VCaP (cell line): ENCODE measurements at regions not wholly inside any gene's neighbourhood (a gene's known extent, or its start where the extent isn't known, plus 50 kb on each side); places are given as distances from the start of the nearest gene placed in this dataset.
"Not testable (repeated sequence)": the region's sequence is repeated elsewhere in the genome, so short reads cannot be mapped to it uniquely, and the experiment has no call there.

Experiments used
- H3K27ac ChIP-seq: fragments of 450-650 bp; 2 replicates; pipeline ENCODE4 v1.5.1; 2017
- TF ChIP-seq, protein P1 (sequence below): fragments of 450-650 bp; conservative IDR thresholded peaks from 2 replicates; pipeline ENCODE4 v1.5.1; 2017; ENCODE audit warnings: mild to moderate bottlenecking, moderate library complexity

DNA sequence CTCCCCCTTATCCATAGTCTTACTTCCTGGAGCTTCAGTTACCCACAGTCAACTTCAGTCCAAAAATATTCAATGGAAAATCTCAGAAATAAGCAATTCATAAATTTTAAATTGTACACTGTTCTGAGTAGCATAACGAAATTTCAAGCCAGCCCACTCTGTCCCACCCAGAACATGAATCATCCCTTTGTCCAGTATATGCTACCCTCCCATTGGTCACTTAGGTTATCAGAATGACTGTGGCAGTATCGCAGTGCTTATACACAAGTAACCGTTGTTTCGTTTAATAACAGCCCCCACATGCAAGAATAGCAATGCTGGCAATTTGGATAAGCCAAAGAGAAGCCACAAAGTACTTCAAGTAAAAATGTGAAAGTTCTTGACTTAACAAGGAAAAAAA is 325.3 kb upstream of the ADAMTS9 start:
- H3K27ac ChIP-seq = no peak overlapping the region
- TF ChIP-seq, protein P1, sequence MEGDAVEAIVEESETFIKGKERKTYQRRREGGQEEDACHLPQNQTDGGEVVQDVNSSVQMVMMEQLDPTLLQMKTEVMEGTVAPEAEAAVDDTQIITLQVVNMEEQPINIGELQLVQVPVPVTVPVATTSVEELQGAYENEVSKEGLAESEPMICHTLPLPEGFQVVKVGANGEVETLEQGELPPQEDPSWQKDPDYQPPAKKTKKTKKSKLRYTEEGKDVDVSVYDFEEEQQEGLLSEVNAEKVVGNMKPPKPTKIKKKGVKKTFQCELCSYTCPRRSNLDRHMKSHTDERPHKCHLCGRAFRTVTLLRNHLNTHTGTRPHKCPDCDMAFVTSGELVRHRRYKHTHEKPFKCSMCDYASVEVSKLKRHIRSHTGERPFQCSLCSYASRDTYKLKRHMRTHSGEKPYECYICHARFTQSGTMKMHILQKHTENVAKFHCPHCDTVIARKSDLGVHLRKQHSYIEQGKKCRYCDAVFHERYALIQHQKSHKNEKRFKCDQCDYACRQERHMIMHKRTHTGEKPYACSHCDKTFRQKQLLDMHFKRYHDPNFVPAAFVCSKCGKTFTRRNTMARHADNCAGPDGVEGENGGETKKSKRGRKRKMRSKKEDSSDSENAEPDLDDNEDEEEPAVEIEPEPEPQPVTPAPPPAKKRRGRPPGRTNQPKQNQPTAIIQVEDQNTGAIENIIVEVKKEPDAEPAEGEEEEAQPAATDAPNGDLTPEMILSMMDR = no peak

DNA sequence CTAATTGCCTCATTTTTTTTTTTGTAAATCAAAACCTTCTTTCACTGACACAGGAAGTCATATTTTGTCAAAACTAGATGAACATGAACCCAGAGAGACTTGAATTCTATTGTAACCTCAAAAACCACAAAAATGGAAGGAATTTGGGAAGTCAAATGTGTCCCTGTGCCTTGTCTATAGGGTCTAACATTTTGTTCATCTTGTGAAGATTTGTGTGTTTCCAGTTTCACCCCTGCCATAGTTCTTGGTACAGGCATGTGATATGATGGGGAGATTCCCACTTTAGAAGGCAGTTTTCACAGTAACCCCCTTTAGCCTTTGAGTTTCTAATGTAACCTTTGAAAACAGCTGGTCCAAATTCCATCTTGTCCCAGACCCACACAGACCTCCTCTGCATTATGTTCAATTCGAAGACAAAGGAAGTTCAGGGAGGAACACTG is 318.5 kb upstream of the ADAMTS9 start:
- TF ChIP-seq, protein P1 = no peak
- no peak overlapping the region for H3K27ac ChIP-seq

DNA sequence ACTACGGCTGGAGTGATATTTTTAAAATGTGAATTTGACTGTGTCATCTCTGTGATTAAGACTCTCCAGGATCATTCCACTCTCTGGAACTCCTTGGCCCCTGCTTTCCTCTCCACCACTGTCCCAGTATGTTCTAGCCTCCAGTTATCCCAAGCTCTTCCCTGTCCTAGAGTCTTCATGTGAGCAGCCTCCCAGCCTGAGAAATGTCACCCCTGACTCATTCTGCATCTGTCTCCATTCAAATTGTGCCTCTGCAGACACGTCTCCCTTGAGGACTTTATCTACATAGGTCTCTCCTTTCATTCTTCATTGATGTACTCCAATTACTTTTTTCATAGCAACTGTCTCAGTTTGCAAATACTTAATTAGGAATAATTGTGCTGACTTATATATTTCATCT is 317.7 kb upstream of the ADAMTS9 start:
- H3K27ac ChIP-seq = no peak overlapping the region
- TF ChIP-seq, protein P1 = no peak

DNA sequence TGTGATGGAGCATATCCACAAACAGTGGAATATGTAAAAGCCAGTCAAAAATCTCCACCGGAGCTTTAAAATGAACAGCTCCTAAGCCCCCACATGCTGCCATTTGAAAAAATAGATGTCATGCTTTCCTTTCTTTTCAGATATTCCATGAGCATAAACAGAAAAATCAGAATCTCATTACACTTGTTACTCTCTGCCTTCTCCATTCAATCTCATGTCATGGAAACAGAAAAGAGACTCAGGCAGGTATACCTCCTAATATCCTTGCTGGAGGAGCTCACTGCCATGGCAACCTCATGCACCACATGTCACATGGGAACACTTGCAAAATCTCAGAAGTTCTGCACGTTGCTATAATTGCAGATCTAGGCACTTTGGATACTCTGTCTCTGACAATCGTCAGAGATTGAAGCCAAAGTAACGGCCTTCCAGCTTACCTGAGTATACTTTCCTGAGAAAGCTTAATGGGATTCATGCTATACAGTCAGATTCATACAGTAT is 317.0 kb upstream of the ADAMTS9 start:
- TF ChIP-seq, protein P1 = no peak
- no peak overlapping the region for H3K27ac ChIP-seq

DNA sequence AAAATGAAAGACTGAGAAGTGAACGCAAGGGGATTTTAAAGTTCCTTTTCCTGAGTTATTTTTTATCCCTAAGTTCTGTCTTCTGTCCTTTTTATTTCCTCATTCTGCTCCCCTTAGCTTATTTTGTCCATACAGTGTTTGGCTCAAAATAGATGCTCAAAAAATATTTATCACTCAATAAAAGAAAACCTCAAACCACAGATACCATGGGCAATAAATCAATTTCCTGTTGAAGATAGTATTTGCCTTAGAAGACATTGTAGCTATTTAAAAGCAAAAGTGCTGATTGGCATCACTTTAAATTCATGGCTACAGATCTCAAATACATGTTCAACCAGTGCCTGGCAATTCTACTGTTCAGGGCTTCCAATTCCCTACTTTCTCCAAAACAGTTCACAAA is 316.5 kb upstream of the ADAMTS9 start:
- TF ChIP-seq, protein P1 = no peak
- H3K27ac ChIP-seq = no peak overlapping the region

DNA sequence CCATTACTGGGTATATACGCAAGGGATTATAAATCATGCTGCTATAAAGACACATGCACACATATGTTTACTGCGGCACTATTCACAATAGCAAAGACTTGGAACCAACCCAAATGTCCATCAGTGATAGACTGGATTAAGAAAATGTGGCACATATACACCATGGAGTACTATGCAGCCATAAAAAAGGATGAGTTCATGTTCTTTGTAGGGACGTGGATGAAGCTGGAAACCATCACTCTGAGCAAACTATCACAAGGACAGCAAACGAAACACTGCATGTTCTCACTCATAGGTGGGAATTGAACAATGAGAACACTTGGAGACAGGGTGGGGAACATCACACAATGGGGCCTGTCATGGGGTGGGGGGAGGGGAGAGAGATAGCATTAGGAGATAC is 313.3 kb upstream of the ADAMTS9 start:
- not testable (repeated sequence) for H3K27ac ChIP-seq

DNA sequence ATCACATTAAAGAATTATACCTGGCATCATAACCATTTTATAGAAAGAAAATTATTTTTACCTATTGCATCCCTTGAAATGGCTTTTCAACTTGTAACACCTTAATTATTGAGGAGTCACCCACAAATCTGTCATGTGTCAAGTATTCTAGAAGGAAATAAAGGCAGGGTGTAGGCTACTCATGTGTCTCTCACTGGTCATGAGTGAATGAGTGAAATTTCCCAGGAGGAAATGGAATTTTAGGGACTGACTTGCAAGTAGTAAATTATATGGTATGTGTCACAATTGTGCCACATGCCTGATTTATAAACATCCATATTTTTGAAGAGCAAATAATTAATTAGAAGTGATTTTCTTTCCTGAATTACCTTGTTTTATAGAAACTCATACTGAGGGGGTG is 310.5 kb upstream of the ADAMTS9 start:
- no peak overlapping the region for H3K27ac ChIP-seq
- TF ChIP-seq, protein P1 = no peak

DNA sequence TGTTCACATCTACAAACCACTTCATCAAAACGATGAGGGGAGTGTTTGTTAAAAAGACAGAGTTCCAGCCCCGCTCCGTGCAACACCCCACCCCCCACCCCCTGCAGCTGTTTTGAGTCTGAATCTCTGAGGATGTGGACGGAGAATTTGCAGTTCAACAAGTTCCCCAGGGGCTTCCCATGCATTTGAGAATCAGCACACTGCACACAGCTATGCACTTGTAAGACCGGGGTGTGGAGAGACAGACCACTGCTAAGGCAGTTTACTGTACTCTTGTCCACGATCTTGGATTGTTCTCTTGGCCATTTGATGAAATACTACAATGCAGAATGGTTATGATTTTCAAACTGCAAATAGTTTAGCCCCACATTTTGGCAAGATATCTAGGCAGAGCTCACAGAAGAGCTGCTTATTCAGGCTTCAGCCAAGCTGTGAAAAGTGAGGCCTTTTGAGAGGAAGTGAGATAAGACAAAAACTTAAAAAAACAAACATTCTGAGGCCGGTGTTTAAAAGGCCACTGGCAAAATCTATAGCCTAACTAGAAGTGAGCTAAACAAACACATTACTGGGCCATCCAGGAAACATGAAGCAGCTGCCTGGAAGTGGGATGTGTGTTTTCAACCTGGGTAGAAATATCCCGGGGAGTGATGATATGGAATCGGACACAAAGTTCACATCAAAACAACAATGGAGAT is 308.2 kb upstream of the ADAMTS9 start:
- no peak overlapping the region; the same call in 1 of the 2 replicates for H3K27ac ChIP-seq
- TF ChIP-seq, protein P1 = no peak
